Glutamatergic neuron (in vitro differentiated cells): ENCODE measurements at regions not wholly inside any gene's neighbourhood (a gene's known extent, or its start where the extent isn't known, plus 50 kb on each side); places are given as distances from the start of the nearest gene placed in this dataset.

Source experiments
- DNase-seq: peaks from one replicate; pipeline ENCODE4 v3.0.0; 2022
- H3K27ac Mint-ChIP-seq: one replicate; pipeline ENCODE4 v1.8.0; 2020; ENCODE audit warnings: mild to moderate bottlenecking, mixed read lengths, inconsistent platforms; ENCODE audit not compliant: unreplicated experiment
- H3K27me3 Mint-ChIP-seq: one replicate; pipeline ENCODE4 v1.8.0; 2020; ENCODE audit warnings: mild to moderate bottlenecking, moderate library complexity, mixed read lengths, inconsistent platforms; ENCODE audit not compliant: unreplicated experiment
- H3K36me3 Mint-ChIP-seq: one replicate; pipeline ENCODE4 v1.8.0; 2020; ENCODE audit warnings: mild to moderate bottlenecking, mixed read lengths, inconsistent platforms; ENCODE audit not compliant: unreplicated experiment
- H3K4me1 Mint-ChIP-seq: one replicate; pipeline ENCODE4 v1.8.0; 2020; ENCODE audit warnings: mild to moderate bottlenecking, low read depth, mixed read lengths, inconsistent platforms; ENCODE audit not compliant: unreplicated experiment
- H3K4me3 Mint-ChIP-seq: one replicate; pipeline ENCODE4 v1.8.0; 2020; ENCODE audit warnings: mild to moderate bottlenecking, mixed read lengths, inconsistent platforms; ENCODE audit not compliant: unreplicated experiment
- H3K9me3 Mint-ChIP-seq: one replicate; pipeline ENCODE4 v1.8.0; 2020; ENCODE audit warnings: mild to moderate bottlenecking, moderate library complexity, mixed read lengths, inconsistent platforms; ENCODE audit not compliant: unreplicated experiment
- CTCF ChIP-seq: fragments of 200-600 bp; sonication (generic); IDR thresholded peaks from one replicate; pipeline ENCODE4 v1.5.0; 2021; ENCODE audit not compliant: partially characterized antibody, unreplicated experiment

- no peak for TF ChIP-seq CTCF
- Mint-ChIP-seq H3K4me3 (no peak overlapping the region), H3K27me3 (no peaks in the 10 kb centered on the region), H3K36me3 (no peaks in the 10 kb centered on the region), H3K27ac (no peak overlapping the region), H3K4me1 (peaks cover 4% of the 10 kb centered on the region), H3K9me3 (no peaks in the 10 kb centered on the region)
- DNase-seq: no peak
Observed at GRCh38 chr13:74200081-74200480, 65.9 kb upstream of the KLF12 start.

- no peak for DNase-seq
- H3K36me3 Mint-ChIP-seq: no peaks in the 10 kb centered on the region
- no peaks in the 10 kb centered on the region for H3K27me3 Mint-ChIP-seq
- no peak overlapping the region for H3K4me3 Mint-ChIP-seq
- H3K9me3 Mint-ChIP-seq: no peaks in the 10 kb centered on the region
- H3K27ac Mint-ChIP-seq: no peak overlapping the region
- H3K4me1 Mint-ChIP-seq: peaks cover 4% of the 10 kb centered on the region
- TF ChIP-seq CTCF: no peak
Observed at GRCh38 chr13:74197677-74198429, 63.6 kb upstream of the KLF12 start.

GRCh38 chr13:74194846-74195245, 60.6 kb upstream of the KLF12 start:
- no peaks in the 10 kb centered on the region for H3K27me3 Mint-ChIP-seq
- no peaks in the 10 kb centered on the region for H3K36me3 Mint-ChIP-seq
- DNase-seq: no peak
- no peak overlapping the region for H3K27ac Mint-ChIP-seq
- H3K4me1 Mint-ChIP-seq: peaks cover 7% of the 10 kb centered on the region
- H3K4me3 Mint-ChIP-seq: no peak overlapping the region
- TF ChIP-seq CTCF: no peak
- H3K9me3 Mint-ChIP-seq: no peaks in the 10 kb centered on the region

- peaks cover 7% of the 10 kb centered on the region for H3K4me1 Mint-ChIP-seq
- no peak for TF ChIP-seq CTCF
Observed at GRCh38 chr13:74193391-74193790, 59.2 kb upstream of the KLF12 start.

GRCh38 chr13:74191410-74191809, 57.2 kb upstream of the KLF12 start:
- H3K4me1 Mint-ChIP-seq: peaks cover 3% of the 10 kb centered on the region
- H3K9me3 Mint-ChIP-seq: no peaks in the 10 kb centered on the region
- DNase-seq: no peak
- no peak overlapping the region for H3K4me3 Mint-ChIP-seq
- no peak for TF ChIP-seq CTCF
- no peak overlapping the region for H3K27ac Mint-ChIP-seq
- no peaks in the 10 kb centered on the region for H3K27me3 Mint-ChIP-seq
- no peaks in the 10 kb centered on the region for H3K36me3 Mint-ChIP-seq

More at GRCh38 chr13:74193391-74193790, 59.2 kb upstream of the KLF12 start:
- DNase-seq: no peak
- H3K4me3 Mint-ChIP-seq: no peak overlapping the region
- H3K27ac Mint-ChIP-seq: no peak overlapping the region
- H3K36me3 Mint-ChIP-seq: no peaks in the 10 kb centered on the region
- no peaks in the 10 kb centered on the region for H3K27me3 Mint-ChIP-seq
- no peaks in the 10 kb centered on the region for H3K9me3 Mint-ChIP-seq
